Osteoblast (primary cell): ENCODE measurements at regions not wholly inside any gene's neighbourhood (a gene's known extent, or its start where the extent isn't known, plus 50 kb on each side); places are given as distances from the start of the nearest gene placed in this dataset.
"Not testable (repeated sequence)": the region's sequence is repeated elsewhere in the genome, so short reads cannot be mapped to it uniquely, and the experiment has no call there.

Experiments
- DNase-seq: peaks from one replicate; pipeline ENCODE4 v3.0.0; 2011; ENCODE audit warnings: low spot score, mixed read lengths; ENCODE audit not compliant: insufficient read length; ENCODE audit errors: missing footprints
- H2AFZ ChIP-seq: 2 replicates; pipeline ENCODE4 v1.6.0; 2011; ENCODE audit warnings: mild to moderate bottlenecking, low read length
- H3K27ac ChIP-seq: 2 replicates; pipeline ENCODE4 v1.5.1; 2011; ENCODE audit warnings: mild to moderate bottlenecking, low read depth, low read length, moderate library complexity
- H3K27me3 ChIP-seq: 2 replicates; pipeline ENCODE4 v1.6.0; 2012; ENCODE audit warnings: mild to moderate bottlenecking, control low read depth, inconsistent platforms, low read length, moderate library complexity; ENCODE audit not compliant: insufficient read depth
- H3K36me3 ChIP-seq: 2 replicates; pipeline ENCODE4 v1.5.1; 2011; ENCODE audit warnings: mild to moderate bottlenecking, low read length, control low read depth, moderate library complexity; ENCODE audit not compliant: insufficient read depth
- H3K4me1 ChIP-seq: 2 replicates; pipeline ENCODE4 v1.5.1; 2011; ENCODE audit warnings: mild to moderate bottlenecking, low read length, control low read depth, moderate library complexity; ENCODE audit not compliant: insufficient read depth
- H3K4me2 ChIP-seq: 2 replicates; pipeline ENCODE4 v1.6.0; 2011; ENCODE audit warnings: mild to moderate bottlenecking, low read length; ENCODE audit not compliant: insufficient read depth
- H3K4me3 ChIP-seq: fragments of 200-600 bp; sonication (generic); 3 replicates; pipeline ENCODE4 v1.5.1; 2012; ENCODE audit warnings: mild to moderate bottlenecking, low read length, inconsistent platforms; ENCODE audit not compliant: insufficient read depth
- H3K79me2 ChIP-seq: 2 replicates; pipeline ENCODE4 v1.6.0; 2012; ENCODE audit warnings: mild to moderate bottlenecking, low read length, control low read depth, inconsistent platforms; ENCODE audit not compliant: insufficient read depth
- H3K9me3 ChIP-seq: 2 replicates; pipeline ENCODE4 v1.5.1; 2011; ENCODE audit warnings: low read depth, low read length, control low read depth
- H4K20me1 ChIP-seq: 2 replicates; pipeline ENCODE4 v1.6.0; 2012; ENCODE audit warnings: mild to moderate bottlenecking, low read length, control low read depth; ENCODE audit not compliant: insufficient read depth

DNA sequence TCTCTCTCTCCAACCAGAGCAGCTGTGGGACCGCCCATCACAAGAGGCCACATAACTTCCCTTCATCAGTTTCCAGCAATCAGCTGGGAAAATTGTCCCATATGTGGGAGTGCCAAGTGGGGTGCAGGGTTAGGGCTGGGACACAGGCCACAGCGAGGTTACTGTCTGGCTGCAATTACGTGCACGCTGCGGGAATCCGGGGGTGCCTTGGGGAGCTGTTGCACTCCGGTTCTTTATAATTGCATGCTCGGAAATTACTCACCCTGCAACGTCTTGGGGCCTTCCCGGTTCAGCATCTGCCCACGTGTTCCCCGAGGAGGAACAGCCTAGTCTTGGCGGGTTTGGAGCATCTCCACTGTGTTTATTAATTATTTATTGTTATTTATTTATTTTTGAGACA, 4495.9 kb upstream of the OR11H1 start:
- H3K27ac ChIP-seq, H4K20me1 ChIP-seq, H3K79me2 ChIP-seq, H3K4me2 ChIP-seq, H3K4me3 ChIP-seq, H3K4me1 ChIP-seq, DNase-seq, H3K36me3 ChIP-seq, H3K27me3 ChIP-seq, H2AFZ ChIP-seq: not testable (repeated sequence)
- peaks cover 20% of the 10 kb centered on the region for H3K9me3 ChIP-seq

GRCh38 chr22:11034660-11034987, 4493.4 kb upstream of the OR11H1 start:
- H3K36me3 ChIP-seq, H4K20me1 ChIP-seq, H3K4me3 ChIP-seq, H3K27ac ChIP-seq, H3K27me3 ChIP-seq, H3K79me2 ChIP-seq, H3K4me2 ChIP-seq, DNase-seq, H3K4me1 ChIP-seq, H2AFZ ChIP-seq: not testable (repeated sequence)
- H3K9me3 ChIP-seq = peaks cover 15% of the 10 kb centered on the region

DNA sequence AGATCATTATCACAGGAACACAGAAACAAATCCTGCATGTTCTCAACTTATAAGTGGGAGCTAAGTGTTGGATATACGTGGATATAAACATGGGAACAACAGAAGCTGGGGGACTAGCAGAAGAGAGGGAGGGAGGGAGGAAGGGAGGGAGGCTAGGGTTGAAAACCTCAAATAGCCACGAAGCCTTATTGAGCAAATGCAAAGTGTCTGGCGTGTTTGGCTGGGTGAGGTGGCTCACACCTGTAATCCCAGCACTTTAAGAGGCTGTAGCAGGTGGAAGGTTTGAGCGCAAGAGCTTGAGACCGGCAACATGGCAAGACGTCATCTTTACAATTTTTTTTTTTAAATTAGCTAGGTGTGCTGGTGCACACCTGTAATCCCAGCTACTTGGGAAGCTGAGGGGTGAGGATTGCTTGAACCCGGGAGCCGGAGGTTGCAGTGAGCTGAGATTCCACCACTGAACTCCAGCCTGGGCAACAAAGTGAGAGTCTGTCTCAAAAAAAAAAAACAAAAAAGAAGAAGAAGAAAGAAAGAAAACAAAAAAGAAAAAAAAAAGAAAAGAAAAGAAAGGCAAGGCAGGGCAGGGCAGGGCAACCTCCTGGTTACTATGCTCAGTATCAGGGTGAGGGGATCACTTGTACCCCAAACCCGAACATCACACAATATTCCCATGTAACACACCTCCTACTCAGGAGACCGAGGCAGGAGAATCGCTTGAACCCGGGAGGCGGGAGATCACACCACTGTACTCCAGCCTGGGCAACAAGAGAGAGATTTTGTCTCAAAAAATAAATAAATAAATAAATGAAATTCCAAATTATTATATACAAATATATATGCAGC, 4492.7 kb upstream of the OR11H1 start:
- H3K4me2 ChIP-seq, DNase-seq, H4K20me1 ChIP-seq, H3K79me2 ChIP-seq, H3K27ac ChIP-seq, H2AFZ ChIP-seq, H3K36me3 ChIP-seq, H3K4me1 ChIP-seq, H3K27me3 ChIP-seq, H3K4me3 ChIP-seq: not testable (repeated sequence)
- H3K9me3 ChIP-seq = peaks cover 15% of the 10 kb centered on the region

- not testable (repeated sequence) for H3K79me2 ChIP-seq, H4K20me1 ChIP-seq, H3K27ac ChIP-seq, H3K4me2 ChIP-seq, DNase-seq, H3K4me1 ChIP-seq, H3K27me3 ChIP-seq, H3K4me3 ChIP-seq, H2AFZ ChIP-seq, H3K36me3 ChIP-seq
- H3K9me3 ChIP-seq = peaks cover 12% of the 10 kb centered on the region
Observed at GRCh38 chr22:11037314-11037713, 4490.7 kb upstream of the OR11H1 start.

GRCh38 chr22:11037814-11038213, 4490.2 kb upstream of the OR11H1 start:
- not testable (repeated sequence) for H3K79me2 ChIP-seq, H3K4me3 ChIP-seq, H3K27ac ChIP-seq, H3K4me1 ChIP-seq, H3K27me3 ChIP-seq, H3K36me3 ChIP-seq, H3K4me2 ChIP-seq, H4K20me1 ChIP-seq, DNase-seq, H2AFZ ChIP-seq
- H3K9me3 ChIP-seq = peaks cover 12% of the 10 kb centered on the region

DNA sequence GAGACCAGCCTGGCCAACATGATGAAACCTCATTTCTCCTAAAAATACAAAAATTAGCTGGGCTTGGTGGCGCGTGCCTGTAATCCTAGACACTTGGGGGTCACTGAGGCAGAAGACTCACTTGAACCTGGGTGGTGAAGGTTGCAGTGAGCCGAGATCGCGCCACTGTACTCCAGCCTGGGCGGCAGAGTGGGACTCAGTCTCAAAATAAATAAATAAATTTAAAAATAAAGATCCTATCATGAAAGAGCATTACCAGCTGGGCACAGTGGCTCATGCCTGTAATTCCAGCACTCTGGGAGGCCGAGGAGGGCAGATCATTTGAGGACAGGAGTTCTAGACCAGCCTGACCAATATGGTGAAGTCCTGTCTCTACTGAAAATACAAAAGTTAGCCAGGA, 4489.2 kb upstream of the OR11H1 start:
- H3K4me3 ChIP-seq, H3K36me3 ChIP-seq, H3K4me2 ChIP-seq, H3K4me1 ChIP-seq, H2AFZ ChIP-seq, H3K27ac ChIP-seq, H4K20me1 ChIP-seq, H3K79me2 ChIP-seq, DNase-seq, H3K27me3 ChIP-seq: not testable (repeated sequence)
- peaks cover 15% of the 10 kb centered on the region for H3K9me3 ChIP-seq

DNA sequence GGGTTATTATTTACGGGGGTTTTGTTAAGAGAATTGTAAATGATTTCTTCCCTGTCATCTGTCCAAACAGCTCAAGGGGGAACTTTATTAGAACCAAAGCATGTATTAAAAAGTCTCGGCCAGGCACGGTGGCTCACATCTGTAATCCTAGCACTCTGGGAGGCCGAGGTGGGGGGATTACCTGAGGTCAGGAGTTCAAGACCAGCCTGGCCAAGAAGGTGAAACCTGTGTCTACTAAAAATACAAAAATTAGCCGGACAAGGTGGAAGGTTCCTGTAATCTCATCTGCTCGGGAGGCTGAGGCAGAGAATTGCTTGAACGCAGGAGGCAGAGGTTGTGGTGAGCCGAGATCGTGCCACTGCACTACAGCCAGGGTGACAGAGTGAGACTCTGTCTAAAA, 4486.6 kb upstream of the OR11H1 start:
- H3K4me1 ChIP-seq, H3K4me3 ChIP-seq, H3K27me3 ChIP-seq, H3K27ac ChIP-seq, H3K79me2 ChIP-seq, H3K36me3 ChIP-seq, H3K9me3 ChIP-seq, H4K20me1 ChIP-seq, H3K4me2 ChIP-seq, H2AFZ ChIP-seq, DNase-seq: not testable (repeated sequence)
